B cell (primary cell): ENCODE measurements at regions not wholly inside any gene's neighbourhood (a gene's known extent, or its start where the extent isn't known, plus 50 kb on each side); places are given as distances from the start of the nearest gene placed in this dataset.

Experiments used
- ATAC-seq: fragments of 200-7000 bp; cut with Tn5 transposase; one replicate; pipeline ENCODE4 v1.10.0; 2021; ENCODE audit warnings: low read depth, mild to moderate bottlenecking, moderate number of reproducible peaks, moderate library complexity
- CTCF ChIA-PET: fragments of 350-600 bp; sonication (Branson Sonifier 250); formaldehyde crosslinking; loops from one replicate; lab custom pipeline; 2021; ENCODE audit warnings: antibody characterized with exemption, inconsistent platforms; lab: Charles Lee
- POLR2A ChIA-PET: fragments of 350-600 bp; sonication (Branson Sonifier 250); formaldehyde crosslinking; loops from one replicate; lab custom pipeline; 2021; ENCODE audit warnings: antibody characterized with exemption; lab: Charles Lee
- DNase-seq: peaks from one replicate; pipeline ENCODE4 v3.0.0; 2013
- H2AFZ ChIP-seq: 2 replicates; pipeline ENCODE4 v1.6.1; 2012; ENCODE audit warnings: mild to moderate bottlenecking, low read depth, low read length; ENCODE audit not compliant: insufficient read depth, poor library complexity, severe bottlenecking
- H3K27ac ChIP-seq, 2 donors: 1 replicate in 1 of 2; 2 replicates in 1 of 2; pipeline ENCODE4 v1.5.1; 2012 to 2013; ENCODE audit warnings: low read length in 2 of 2, mild to moderate bottlenecking in 2 of 2, moderate library complexity in 1 of 2
- H3K27me3 ChIP-seq, 4 experiments: fragments of 200-600 bp in 1 of 4; sonication (generic) in 1 of 4; replicated peaks in 1 of 4; 1 replicate in 2 of 4; 2 replicates in 2 of 4; pipeline versions ENCODE4 v1.6.1 to v1.7.0; 2013 to 2016; ENCODE audit warnings: low read length in 3 of 4, mild to moderate bottlenecking in 2 of 4, mixed read lengths in 1 of 4, moderate library complexity in 1 of 4; ENCODE audit not compliant: insufficient read depth in 4 of 4, control insufficient read depth in 3 of 4; ENCODE audit errors: control extremely low read depth in 1 of 4
- H3K36me3 ChIP-seq, 2 experiments: replicated peaks in 1 of 2; 1 replicate in 1 of 2; 2 replicates in 1 of 2; pipeline versions ENCODE4 v1.6.1 to v1.7.1; 2013; ENCODE audit warnings: low read length in 1 of 2; ENCODE audit not compliant: insufficient read depth in 2 of 2, control insufficient read depth in 1 of 2; ENCODE audit errors: control extremely low read depth in 1 of 2, extremely low read depth in 1 of 2
- H3K4me1 ChIP-seq, 2 donors: fragments of 200-600 bp in 1 of 2; sonication (generic) in 1 of 2; 1 replicate in 1 of 2; 2 replicates in 1 of 2; pipeline versions ENCODE4 v1.5.1 to v1.6.1; 2013 to 2017; ENCODE audit warnings: low read length in 2 of 2; ENCODE audit not compliant: control insufficient read depth in 2 of 2, insufficient read depth in 2 of 2
- H3K4me2 ChIP-seq: replicated peaks from 2 replicates; pipeline ENCODE3; 2012; ENCODE audit warnings: mild to moderate bottlenecking, low read depth, low read length; ENCODE audit not compliant: poor library complexity, severe bottlenecking
- H3K4me3 ChIP-seq, 5 experiments: fragments of 200-600 bp in 1 of 5; sonication (generic) in 1 of 5; 1 replicate in 3 of 5; 2 replicates in 2 of 5; pipeline versions ENCODE4 v1.5.1 to v1.7.0; 2011 to 2016; ENCODE audit warnings: low read length in 4 of 5, mild to moderate bottlenecking in 4 of 5, low read depth in 2 of 5, control low read depth in 1 of 5, moderate library complexity in 1 of 5; ENCODE audit not compliant: insufficient read depth in 1 of 5; ENCODE audit errors: control extremely low read depth in 1 of 5, extremely low read depth in 1 of 5
- H3K79me2 ChIP-seq: fragments of 200-600 bp; sonication (generic); one replicate; pipeline ENCODE4 v1.6.0; 2016; ENCODE audit warnings: low read length; ENCODE audit not compliant: control insufficient read depth, insufficient read depth
- H3K9ac ChIP-seq: fragments of 200-600 bp; sonication (generic); 2 replicates; pipeline ENCODE4 v1.6.1; 2017; ENCODE audit warnings: mild to moderate bottlenecking, low read length, moderate library complexity
- H3K9me3 ChIP-seq, 3 donors: one replicate each; pipeline versions ENCODE4 v1.6.1 to v1.7.1; 2013; ENCODE audit warnings: low read length in 2 of 3; ENCODE audit not compliant: control insufficient read depth in 2 of 3, insufficient read depth in 1 of 3; ENCODE audit errors: control extremely low read depth in 1 of 3
- H4K20me1 ChIP-seq: 2 replicates; pipeline ENCODE4 v1.6.0; 2012; ENCODE audit warnings: mild to moderate bottlenecking, low read length; ENCODE audit not compliant: insufficient read depth, control insufficient read depth, poor library complexity, severe bottlenecking
- H3K27ac Mint-ChIP-seq: one replicate; pipeline ENCODE4 v1.8.0; 2021; ENCODE audit warnings: mixed read lengths
- H3K27me3 Mint-ChIP-seq: one replicate; pipeline ENCODE4 v1.8.0; 2021; ENCODE audit warnings: mixed read lengths
- H3K4me1 Mint-ChIP-seq: one replicate; pipeline ENCODE4 v1.8.0; 2021; ENCODE audit warnings: mixed read lengths
- H3K4me3 Mint-ChIP-seq: one replicate; pipeline ENCODE4 v1.8.0; 2021; ENCODE audit warnings: mixed read lengths
- H3K9me3 Mint-ChIP-seq: one replicate; pipeline ENCODE4 v1.8.0; 2022; ENCODE audit warnings: mixed read lengths; ENCODE audit not compliant: insufficient read depth
- CTCF ChIP-seq: fragments of 200-600 bp; IDR thresholded peaks from one replicate; pipeline ENCODE4 v1.8.0; 2022; ENCODE audit warnings: antibody characterized with exemption, mild to moderate bottlenecking
- EZH2 ChIP-seq: IDR thresholded peaks from 2 replicates; pipeline ENCODE4 v1.6.1; 2012; ENCODE audit warnings: borderline replicate concordance, low read depth, mild to moderate bottlenecking, moderate library complexity, low read length; ENCODE audit not compliant: insufficient read depth, poor library complexity, severe bottlenecking
- WGBS: methylation state at CpG from one replicate; pipeline ENCODE4 v1.1.5; 2013; ENCODE audit warnings: missing lambda C conversion rate; ENCODE audit not compliant: insufficient coverage; 5-methylcytosine and 5-hydroxymethylcytosine counted together
- intact Hi-C: fragments of 100-400 bp; cut with micrococcal nuclease; formaldehyde crosslinking; loops from one replicate; pipeline ENCODE4 v1.10.0; 2022

GRCh38 chr2:129502781-129503180 lies 476.7 kb upstream of the RAB6C start:
- no peak overlapping the region for H3K4me2 ChIP-seq
- WGBS, result 27% methylated on average over 2 of the region's 4 CpGs

GRCh38 chr2:129504646-129505045 lies 474.8 kb upstream of the RAB6C start:
- no CpG with 5 or more reads among the region's 3 CpGs for WGBS
- Histone ChIP-seq H3K4me2 (no peak overlapping the region), H3K4me1 (no peaks in the 10 kb centered on the region), H3K9me3 (no peaks in the 10 kb centered on the region), H4K20me1 (no peaks in the 10 kb centered on the region), H3K4me3 (no peak overlapping the region), H3K79me2 (no peaks in the 10 kb centered on the region), H2AFZ (no peak overlapping the region), H3K9ac (no peak overlapping the region), H3K36me3 (no peaks in the 10 kb centered on the region), H3K27me3 (no peaks in the 10 kb centered on the region), H3K27ac (no peak overlapping the region)
- no peak overlapping the region for H3K27ac Mint-ChIP-seq
- peaks cover 10% of the 10 kb centered on the region for H3K27me3 Mint-ChIP-seq
- CTCF ChIA-PET, result no interaction called here
- TF ChIP-seq CTCF, result no peak
- TF ChIP-seq EZH2, result no peak
- POLR2A ChIA-PET, result no interaction called here
- intact Hi-C loops, result no loop called here
- DNase-seq (no peak), ATAC-seq (no peak)
- H3K4me3 Mint-ChIP-seq, result no peak overlapping the region
- no peaks in the 10 kb centered on the region for H3K4me1 Mint-ChIP-seq
- no peaks in the 10 kb centered on the region for H3K9me3 Mint-ChIP-seq

More at GRCh38 chr2:129502781-129503180, 476.7 kb upstream of the RAB6C start:
- H3K27ac ChIP-seq, result no peak overlapping the region
- H3K4me1 ChIP-seq, result no peaks in the 10 kb centered on the region
- CTCF ChIA-PET, result no interaction called here
- Mint-ChIP-seq H3K4me3 (no peak overlapping the region), H3K9me3 (no peaks in the 10 kb centered on the region), H3K27ac (no peak overlapping the region), H3K4me1 (no peaks in the 10 kb centered on the region), H3K27me3 (peaks cover 3% of the 10 kb centered on the region)
- H2AFZ ChIP-seq, result no peak overlapping the region
- no peaks in the 10 kb centered on the region for H3K27me3 ChIP-seq
- H3K79me2 ChIP-seq, result no peaks in the 10 kb centered on the region
- DNase-seq (no peak), ATAC-seq (no peak)
- no peaks in the 10 kb centered on the region for H4K20me1 ChIP-seq
- TF ChIP-seq CTCF (no peak), EZH2 (no peak)
- POLR2A ChIA-PET, result no interaction called here
- H3K36me3 ChIP-seq, result no peaks in the 10 kb centered on the region
- H3K9ac ChIP-seq, result no peak overlapping the region
- no peaks in the 10 kb centered on the region for H3K9me3 ChIP-seq
- no peak overlapping the region for H3K4me3 ChIP-seq
- intact Hi-C loops, result no loop called here
